Karpas-422 (cell line): ENCODE measurements at regions not wholly inside any gene's neighbourhood (a gene's known extent, or its start where the extent isn't known, plus 50 kb on each side); places are given as distances from the start of the nearest gene placed in this dataset.

Experiments
- DNase-seq: peaks from one replicate; pipeline ENCODE4 v3.0.0-alpha.2; 2015
- H2AFZ ChIP-seq: fragments of 200-600 bp; sonication (generic); 2 replicates; pipeline ENCODE4 v1.6.1; 2014; ENCODE audit warnings: antibody characterized with exemption, low read length, mixed read lengths
- H3K27ac ChIP-seq: fragments of 200-600 bp; sonication (generic); 2 replicates; pipeline ENCODE4 v1.5.1; 2014; ENCODE audit warnings: mild to moderate bottlenecking, low read length, moderate library complexity
- H3K27me3 ChIP-seq: fragments of 200-600 bp; sonication (generic); 2 replicates; pipeline ENCODE4 v1.6.1; 2014; ENCODE audit warnings: low read length, mixed read lengths
- H3K36me3 ChIP-seq: fragments of 200-600 bp; sonication (generic); 2 replicates; pipeline ENCODE4 v1.6.1; 2014; ENCODE audit warnings: low read length, mixed read lengths; ENCODE audit not compliant: insufficient read depth
- H3K4me1 ChIP-seq: fragments of 200-600 bp; sonication (generic); 2 replicates; pipeline ENCODE4 v1.6.1; 2014; ENCODE audit warnings: mild to moderate bottlenecking, low read length, mixed read lengths
- H3K4me2 ChIP-seq: fragments of 200-600 bp; sonication (generic); 2 replicates; pipeline ENCODE4 v1.6.1; 2014; ENCODE audit warnings: low read length, low read depth, mild to moderate bottlenecking; ENCODE audit not compliant: poor library complexity, severe bottlenecking
- H3K4me3 ChIP-seq: fragments of 200-600 bp; sonication (generic); 2 replicates; pipeline ENCODE4 v1.5.1; 2014; ENCODE audit warnings: mild to moderate bottlenecking, antibody characterized with exemption, low read length, mixed read lengths
- H3K79me2 ChIP-seq: fragments of 200-600 bp; sonication (generic); 2 replicates; pipeline ENCODE4 v1.6.1; 2014; ENCODE audit warnings: mild to moderate bottlenecking, low read length, mixed read lengths
- H3K9ac ChIP-seq: fragments of 200-600 bp; sonication (generic); 2 replicates; pipeline ENCODE4 v1.6.0; 2014; ENCODE audit warnings: low read length
- H3K9me2 ChIP-seq: fragments of 200-600 bp; sonication (generic), shearing (Covaris generic); replicated peaks from 2 replicates; pipeline ENCODE4 v1.6.0; 2014; ENCODE audit warnings: mild to moderate bottlenecking, low read length, moderate library complexity; ENCODE audit not compliant: insufficient read depth
- H3K9me3 ChIP-seq: fragments of 300-700, 200-600 bp; sonication (generic); 2 replicates; pipeline ENCODE4 v1.6.1; 2014; ENCODE audit warnings: low read length, mixed read lengths
- H4K20me1 ChIP-seq: fragments of 200-600 bp; sonication (generic); 2 replicates; pipeline ENCODE4 v1.6.1; 2014; ENCODE audit warnings: mild to moderate bottlenecking, antibody characterized with exemption, low read length, low read depth; ENCODE audit not compliant: insufficient read depth

DNA sequence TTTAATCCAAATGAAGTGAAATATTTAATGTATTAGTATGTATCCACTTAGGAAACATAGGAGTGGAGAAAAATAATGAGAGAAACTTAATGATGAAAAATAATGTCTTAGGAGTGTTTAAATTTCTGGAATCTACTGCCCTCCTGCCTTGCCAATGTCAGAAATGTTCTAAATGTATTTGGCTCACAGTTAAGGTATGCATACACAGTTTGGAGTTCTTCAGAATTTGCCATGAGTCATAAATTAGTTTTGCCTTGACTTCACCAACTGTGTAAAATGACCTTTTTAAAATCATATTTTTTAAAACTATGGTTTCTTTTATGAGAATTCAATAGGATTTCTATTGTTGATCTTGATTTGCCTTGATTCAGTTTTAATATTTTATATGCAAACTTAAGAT lies 191.7 kb upstream of the HSF2 start:
- Histone ChIP-seq H3K9me2 (no peaks in the 10 kb centered on the region), H3K9me3 (no peaks in the 10 kb centered on the region), H3K27ac (no peak overlapping the region), H3K9ac (no peak overlapping the region), H3K4me2 (no peak overlapping the region), H3K4me1 (no peaks in the 10 kb centered on the region), H3K4me3 (no peak overlapping the region), H3K27me3 (no peaks in the 10 kb centered on the region), H3K79me2 (no peaks in the 10 kb centered on the region), H4K20me1 (no peaks in the 10 kb centered on the region), H2AFZ (no peak overlapping the region), H3K36me3 (no peaks in the 10 kb centered on the region)
- DNase-seq, result no peak

- no peaks in the 10 kb centered on the region for H3K79me2 ChIP-seq
- no peaks in the 10 kb centered on the region for H3K27me3 ChIP-seq
- no peak overlapping the region for H3K9ac ChIP-seq
- no peak overlapping the region for H3K4me2 ChIP-seq
- no peaks in the 10 kb centered on the region for H3K4me1 ChIP-seq
- H3K4me3 ChIP-seq, result no peak overlapping the region
- no peak overlapping the region for H3K27ac ChIP-seq
- H2AFZ ChIP-seq, result no peak overlapping the region
- H3K9me2 ChIP-seq, result no peaks in the 10 kb centered on the region
- H4K20me1 ChIP-seq, result no peaks in the 10 kb centered on the region
- no peak for DNase-seq
- H3K36me3 ChIP-seq, result no peaks in the 10 kb centered on the region
- H3K9me3 ChIP-seq, result no peaks in the 10 kb centered on the region
Measured at GRCh38 chr6:122214605-122215318, 184.7 kb upstream of the HSF2 start.

DNA sequence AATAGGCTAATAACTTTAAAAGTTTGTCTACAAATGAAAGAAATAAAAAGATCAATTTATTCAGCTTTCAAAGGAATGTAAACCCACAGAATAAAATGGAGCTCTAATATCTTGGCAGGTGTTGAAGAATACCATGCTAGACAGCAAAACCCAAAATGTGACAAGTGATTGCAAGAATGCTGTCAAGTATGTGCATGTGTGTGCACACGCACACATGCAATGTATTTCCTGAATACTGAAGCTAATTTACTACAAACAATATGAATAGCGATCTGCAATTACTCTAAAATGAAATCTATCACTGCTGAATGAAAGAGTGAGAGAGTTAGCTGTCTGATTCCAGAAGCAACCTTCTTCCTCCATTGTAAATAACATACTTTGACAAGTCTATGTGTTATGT lies 179.2 kb upstream of the HSF2 start:
- Histone ChIP-seq H3K27ac (no peak overlapping the region), H3K4me1 (no peaks in the 10 kb centered on the region), H3K9me3 (no peaks in the 10 kb centered on the region), H2AFZ (no peak overlapping the region), H3K9me2 (no peaks in the 10 kb centered on the region), H3K79me2 (no peaks in the 10 kb centered on the region), H3K36me3 (no peaks in the 10 kb centered on the region), H3K9ac (no peak overlapping the region), H3K27me3 (no peaks in the 10 kb centered on the region), H4K20me1 (no peaks in the 10 kb centered on the region), H3K4me3 (no peak overlapping the region), H3K4me2 (no peak overlapping the region)
- DNase-seq, result no peak

DNA sequence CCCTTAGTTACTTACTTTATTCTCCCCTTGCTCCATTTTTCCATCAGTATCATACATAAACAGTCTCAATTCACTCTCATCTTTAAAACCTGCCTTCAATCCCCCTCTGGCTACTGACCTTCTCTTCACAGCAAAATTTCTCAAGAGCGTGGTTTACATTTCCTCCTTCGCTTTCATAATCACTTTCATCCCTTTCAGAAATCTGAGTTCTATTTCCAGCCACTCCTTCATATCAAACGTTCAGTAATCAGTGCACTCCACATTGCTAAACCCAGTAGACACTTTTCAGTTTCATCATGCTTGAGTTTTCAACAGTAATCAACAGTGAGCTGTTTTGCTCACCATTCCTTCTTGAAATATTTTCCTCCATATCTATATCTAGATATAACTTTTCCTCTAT lies 176.7 kb upstream of the HSF2 start:
- Histone ChIP-seq H3K9ac (no peak overlapping the region), H4K20me1 (no peaks in the 10 kb centered on the region), H3K4me2 (no peak overlapping the region), H3K4me1 (no peaks in the 10 kb centered on the region), H3K4me3 (no peak overlapping the region), H2AFZ (no peak overlapping the region), H3K9me2 (no peaks in the 10 kb centered on the region), H3K36me3 (no peaks in the 10 kb centered on the region), H3K79me2 (no peaks in the 10 kb centered on the region), H3K27ac (no peak overlapping the region), H3K27me3 (no peaks in the 10 kb centered on the region), H3K9me3 (no peaks in the 10 kb centered on the region)
- no peak for DNase-seq

GRCh38 chr6:122223251-122223650 lies 176.2 kb upstream of the HSF2 start:
- no peak for DNase-seq
- Histone ChIP-seq H3K9me3 (no peaks in the 10 kb centered on the region), H3K9me2 (no peaks in the 10 kb centered on the region), H3K79me2 (no peaks in the 10 kb centered on the region), H3K27me3 (no peaks in the 10 kb centered on the region), H3K27ac (no peak overlapping the region), H4K20me1 (no peaks in the 10 kb centered on the region), H2AFZ (no peak overlapping the region), H3K4me2 (no peak overlapping the region), H3K36me3 (no peaks in the 10 kb centered on the region), H3K4me3 (no peak overlapping the region), H3K9ac (no peak overlapping the region), H3K4me1 (no peaks in the 10 kb centered on the region)

GRCh38 chr6:122238861-122239260 lies 160.6 kb upstream of the HSF2 start:
- no peaks in the 10 kb centered on the region for H3K36me3 ChIP-seq

DNA sequence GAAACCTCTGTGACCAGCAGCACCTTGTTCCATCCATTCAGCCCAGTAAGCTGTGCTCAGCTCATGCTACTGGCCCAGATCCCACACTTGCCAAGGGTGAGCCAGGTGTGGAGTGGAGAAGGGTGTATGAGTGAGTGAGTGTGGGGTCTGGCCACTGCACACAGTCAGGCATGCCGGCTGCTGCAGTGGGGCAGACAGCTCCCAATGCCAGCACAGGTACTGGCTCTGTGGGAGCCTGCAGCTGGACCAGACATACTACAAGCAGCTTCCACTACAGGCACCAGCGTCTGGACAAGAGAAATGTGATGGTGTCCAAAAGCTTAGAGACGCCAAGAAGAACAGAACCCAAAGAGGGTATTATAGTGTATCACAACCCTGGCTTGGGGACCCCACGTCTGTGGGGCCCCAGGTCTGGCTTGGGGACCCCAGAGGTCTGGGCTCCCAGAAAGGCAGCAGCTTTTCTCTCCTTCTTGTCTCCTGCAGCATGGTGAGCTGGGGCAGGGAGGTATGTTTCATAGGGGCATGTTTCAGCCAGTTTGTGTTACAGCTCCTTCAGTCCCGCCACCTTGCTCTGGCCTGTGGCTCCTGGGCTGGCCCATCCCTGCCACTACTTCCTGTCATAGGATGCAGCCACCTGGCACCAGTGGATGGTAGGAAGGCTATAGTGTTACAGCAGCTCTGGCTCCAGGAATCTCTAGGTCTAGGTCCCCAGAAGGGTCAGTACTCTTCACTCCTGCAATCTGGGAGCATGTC lies 152.4 kb upstream of the HSF2 start:
- H3K36me3 ChIP-seq, result no peaks in the 10 kb centered on the region; the same call in 1 of the 2 replicates
- H3K4me2 ChIP-seq, result no peak overlapping the region
- no peaks in the 10 kb centered on the region for H4K20me1 ChIP-seq
- no peak overlapping the region for H3K4me3 ChIP-seq
- peaks cover 12% of the 10 kb centered on the region for H3K9me3 ChIP-seq
- H3K79me2 ChIP-seq, result no peaks in the 10 kb centered on the region
- no peak overlapping the region for H3K27ac ChIP-seq
- H3K9ac ChIP-seq, result no peak overlapping the region
- H3K9me2 ChIP-seq, result no peaks in the 10 kb centered on the region
- H3K27me3 ChIP-seq, result no peaks in the 10 kb centered on the region
- no peak overlapping the region for H2AFZ ChIP-seq
- H3K4me1 ChIP-seq, result no peaks in the 10 kb centered on the region
- DNase-seq, result no peak

More at GRCh38 chr6:122238861-122239260, 160.6 kb upstream of the HSF2 start:
- Histone ChIP-seq H3K27me3 (no peaks in the 10 kb centered on the region), H4K20me1 (no peaks in the 10 kb centered on the region), H2AFZ (no peak overlapping the region), H3K9me2 (no peaks in the 10 kb centered on the region), H3K9me3 (peaks cover 9% of the 10 kb centered on the region), H3K4me3 (no peak overlapping the region), H3K9ac (no peak overlapping the region), H3K27ac (no peak overlapping the region), H3K4me2 (no peak overlapping the region), H3K4me1 (no peaks in the 10 kb centered on the region), H3K79me2 (no peaks in the 10 kb centered on the region)
- no peak for DNase-seq

- H2AFZ ChIP-seq, result no peak overlapping the region
- no peaks in the 10 kb centered on the region for H3K9me2 ChIP-seq
- no peak overlapping the region for H3K27ac ChIP-seq
- peaks cover 8% of the 10 kb centered on the region; the same call in 1 of the 2 replicates for H3K9me3 ChIP-seq
- no peaks in the 10 kb centered on the region for H3K27me3 ChIP-seq
- DNase-seq, result no peak
- no peaks in the 10 kb centered on the region for H4K20me1 ChIP-seq
- no peak overlapping the region for H3K9ac ChIP-seq
- no peaks in the 10 kb centered on the region for H3K4me1 ChIP-seq
- no peaks in the 10 kb centered on the region; the same call in 1 of the 2 replicates for H3K36me3 ChIP-seq
- H3K79me2 ChIP-seq, result no peaks in the 10 kb centered on the region
- no peak overlapping the region for H3K4me3 ChIP-seq
- no peak overlapping the region for H3K4me2 ChIP-seq
Measured at GRCh38 chr6:122248001-122248669, 151.3 kb upstream of the HSF2 start.
